ENCODE measurements at regions not wholly inside any gene's neighbourhood (a gene's known extent, or its start where the extent isn't known, plus 50 kb on each side); places are given as distances from the start of the nearest gene placed in this dataset.

DNA sequence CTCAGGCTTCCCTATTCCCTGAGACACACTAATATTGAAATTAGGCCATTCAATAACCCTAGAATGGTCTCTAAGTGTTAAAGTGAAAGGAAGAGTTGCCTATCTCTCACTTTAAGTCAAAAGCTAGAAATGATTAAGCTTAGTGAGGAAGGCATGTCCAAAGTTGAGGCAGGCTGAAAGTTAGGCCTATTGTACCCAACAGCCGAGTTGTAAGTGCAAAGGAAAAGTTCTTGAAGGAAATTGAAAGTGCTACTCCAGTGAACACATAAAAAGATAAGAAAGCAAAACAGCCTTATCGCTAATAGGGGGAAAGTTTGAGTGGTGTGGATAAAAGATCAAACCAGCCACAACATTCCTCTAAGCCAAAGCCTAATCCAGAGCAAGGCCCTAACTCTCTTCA, 117.9 kb upstream of the SPATA12 start:
- TF ChIP-seq NRF1 (IDR thresholded peaks at IDR 0.05; ENCODE audit: low read depth, low read length) (no peak), HDAC2 (IDR thresholded peaks at IDR 0.05; ENCODE audit: borderline replicate concordance in 1 of 2, low read depth in 2 of 2, low read length in 2 of 2) (no peak), RFX5 (IDR thresholded peaks at IDR 0.05; ENCODE audit: borderline replicate concordance, low read depth, low read length) (no peak), POLR2AphosphoS5 (IDR thresholded peaks at IDR 0.05; ENCODE audit: low read depth, low read length) (no peak), CREB1 (IDR thresholded peaks at IDR 0.05) (no peak), HDAC6 (IDR thresholded peaks at IDR 0.05; ENCODE audit: low read depth, low read length) (no peak), POLR2A (IDR thresholded peaks at IDR 0.05; ENCODE audit: control extremely low read depth in 1 of 2, low read depth in 2 of 2, low read length in 2 of 2) (no peak), CEBPB (IDR thresholded peaks at IDR 0.05; ENCODE audit: low read depth, low read length) (no peak), EGR1 (IDR thresholded peaks at IDR 0.05; ENCODE audit: borderline replicate concordance, low read depth, low read length) (no peak), ZNF274 (IDR thresholded peaks at IDR 0.05; ENCODE audit: borderline replicate concordance, extremely low read depth, low read length) (no peak), TAF1 (IDR thresholded peaks at IDR 0.05; ENCODE audit: low read depth, low read length) (no peak), EZH2 (IDR thresholded peaks at IDR 0.05; ENCODE audit: low read depth, low read length, severe bottlenecking) (no peak)
- TF ChIP-seq, protein P1, sequence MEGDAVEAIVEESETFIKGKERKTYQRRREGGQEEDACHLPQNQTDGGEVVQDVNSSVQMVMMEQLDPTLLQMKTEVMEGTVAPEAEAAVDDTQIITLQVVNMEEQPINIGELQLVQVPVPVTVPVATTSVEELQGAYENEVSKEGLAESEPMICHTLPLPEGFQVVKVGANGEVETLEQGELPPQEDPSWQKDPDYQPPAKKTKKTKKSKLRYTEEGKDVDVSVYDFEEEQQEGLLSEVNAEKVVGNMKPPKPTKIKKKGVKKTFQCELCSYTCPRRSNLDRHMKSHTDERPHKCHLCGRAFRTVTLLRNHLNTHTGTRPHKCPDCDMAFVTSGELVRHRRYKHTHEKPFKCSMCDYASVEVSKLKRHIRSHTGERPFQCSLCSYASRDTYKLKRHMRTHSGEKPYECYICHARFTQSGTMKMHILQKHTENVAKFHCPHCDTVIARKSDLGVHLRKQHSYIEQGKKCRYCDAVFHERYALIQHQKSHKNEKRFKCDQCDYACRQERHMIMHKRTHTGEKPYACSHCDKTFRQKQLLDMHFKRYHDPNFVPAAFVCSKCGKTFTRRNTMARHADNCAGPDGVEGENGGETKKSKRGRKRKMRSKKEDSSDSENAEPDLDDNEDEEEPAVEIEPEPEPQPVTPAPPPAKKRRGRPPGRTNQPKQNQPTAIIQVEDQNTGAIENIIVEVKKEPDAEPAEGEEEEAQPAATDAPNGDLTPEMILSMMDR (IDR thresholded peaks at IDR 0.05; ENCODE audit: control extremely low read depth in 1 of 3, insufficient read depth in 1 of 3, low read depth in 1 of 3, low read length in 3 of 3), result no peak
- TF ChIP-seq, protein P2, sequence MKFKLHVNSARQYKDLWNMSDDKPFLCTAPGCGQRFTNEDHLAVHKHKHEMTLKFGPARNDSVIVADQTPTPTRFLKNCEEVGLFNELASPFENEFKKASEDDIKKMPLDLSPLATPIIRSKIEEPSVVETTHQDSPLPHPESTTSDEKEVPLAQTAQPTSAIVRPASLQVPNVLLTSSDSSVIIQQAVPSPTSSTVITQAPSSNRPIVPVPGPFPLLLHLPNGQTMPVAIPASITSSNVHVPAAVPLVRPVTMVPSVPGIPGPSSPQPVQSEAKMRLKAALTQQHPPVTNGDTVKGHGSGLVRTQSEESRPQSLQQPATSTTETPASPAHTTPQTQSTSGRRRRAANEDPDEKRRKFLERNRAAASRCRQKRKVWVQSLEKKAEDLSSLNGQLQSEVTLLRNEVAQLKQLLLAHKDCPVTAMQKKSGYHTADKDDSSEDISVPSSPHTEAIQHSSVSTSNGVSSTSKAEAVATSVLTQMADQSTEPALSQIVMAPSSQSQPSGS (IDR thresholded peaks at IDR 0.05; ENCODE audit: low read length), result no peak
